KOPT-K1 (cell line): ENCODE measurements at regions not wholly inside any gene's neighbourhood (a gene's known extent, or its start where the extent isn't known, plus 50 kb on each side); places are given as distances from the start of the nearest gene placed in this dataset.

Source experiments
- H3K27ac ChIP-seq: fragments of 200-600 bp; sonication (generic); 2 replicates; pipeline ENCODE4 v1.5.1; 2016; ENCODE audit warnings: antibody characterized with exemption, mild to moderate bottlenecking, low read depth, low read length; ENCODE audit not compliant: poor library complexity, severe bottlenecking
- H3K36me3 ChIP-seq: fragments of 200-600 bp; sonication (generic); 2 replicates; pipeline ENCODE4 v1.5.1; 2017; ENCODE audit warnings: antibody characterized with exemption, mild to moderate bottlenecking, low read length, moderate library complexity; ENCODE audit not compliant: insufficient read depth
- H3K9me3 ChIP-seq: fragments of 200-600 bp; sonication (generic); 2 replicates; pipeline ENCODE4 v1.5.1; 2017; ENCODE audit warnings: antibody characterized with exemption, low read length, mild to moderate bottlenecking; ENCODE audit not compliant: insufficient read depth, poor library complexity, severe bottlenecking

- Histone ChIP-seq H3K27ac (no peak overlapping the region), H3K9me3 (no peaks in the 10 kb centered on the region), H3K36me3 (no peaks in the 10 kb centered on the region)
Observed at GRCh38 chr13:99911965-99912566, 59.5 kb downstream of the ZIC5 start.

GRCh38 chr13:99911069-99911964, 60.2 kb downstream of the ZIC5 start:
- H3K36me3 ChIP-seq, result no peaks in the 10 kb centered on the region
- H3K9me3 ChIP-seq, result no peaks in the 10 kb centered on the region
- H3K27ac ChIP-seq, result no peak overlapping the region

- H3K9me3 ChIP-seq, result no peaks in the 10 kb centered on the region
- no peak overlapping the region for H3K27ac ChIP-seq
- no peaks in the 10 kb centered on the region for H3K36me3 ChIP-seq
Observed at GRCh38 chr13:99909836-99910619, 61.5 kb downstream of the ZIC5 start.

GRCh38 chr13:99909097-99909835, 62.3 kb downstream of the ZIC5 start:
- H3K27ac ChIP-seq, result no peak overlapping the region
- no peaks in the 10 kb centered on the region for H3K36me3 ChIP-seq
- H3K9me3 ChIP-seq, result no peaks in the 10 kb centered on the region

- Histone ChIP-seq H3K27ac (no peak overlapping the region), H3K36me3 (no peaks in the 10 kb centered on the region), H3K9me3 (no peaks in the 10 kb centered on the region)
Observed at GRCh38 chr13:99908140-99908803, 63.3 kb downstream of the ZIC5 start.

- no peak overlapping the region for H3K27ac ChIP-seq
- no peaks in the 10 kb centered on the region for H3K9me3 ChIP-seq
- no peaks in the 10 kb centered on the region for H3K36me3 ChIP-seq
Observed at GRCh38 chr13:99907627-99908026, 63.9 kb downstream of the ZIC5 start.

- Histone ChIP-seq H3K9me3 (no peaks in the 10 kb centered on the region), H3K27ac (no peak overlapping the region), H3K36me3 (no peaks in the 10 kb centered on the region)
Observed at GRCh38 chr13:99907038-99907437, 64.5 kb downstream of the ZIC5 start.

GRCh38 chr13:99905814-99906213, 65.8 kb downstream of the ZIC5 start:
- no peaks in the 10 kb centered on the region for H3K36me3 ChIP-seq
- no peak overlapping the region for H3K27ac ChIP-seq
- no peaks in the 10 kb centered on the region for H3K9me3 ChIP-seq

- Histone ChIP-seq H3K9me3 (no peaks in the 10 kb centered on the region), H3K36me3 (no peaks in the 10 kb centered on the region), H3K27ac (no peak overlapping the region)
Observed at GRCh38 chr13:99905224-99905623, 66.3 kb downstream of the ZIC5 start.

GRCh38 chr13:99903140-99903539, 68.4 kb downstream of the ZIC5 start:
- Histone ChIP-seq H3K9me3 (no peaks in the 10 kb centered on the region), H3K36me3 (no peaks in the 10 kb centered on the region), H3K27ac (no peak overlapping the region)

- no peak overlapping the region for H3K27ac ChIP-seq
- no peaks in the 10 kb centered on the region for H3K36me3 ChIP-seq
- no peaks in the 10 kb centered on the region for H3K9me3 ChIP-seq
Observed at GRCh38 chr13:99902657-99903056, 68.9 kb downstream of the ZIC5 start.

GRCh38 chr13:99900960-99901359, 70.6 kb downstream of the ZIC5 start:
- no peaks in the 10 kb centered on the region for H3K9me3 ChIP-seq
- no peaks in the 10 kb centered on the region for H3K36me3 ChIP-seq
- H3K27ac ChIP-seq, result no peak overlapping the region

- Histone ChIP-seq H3K9me3 (no peaks in the 10 kb centered on the region), H3K27ac (no peak overlapping the region), H3K36me3 (no peaks in the 10 kb centered on the region)
Observed at GRCh38 chr13:99898421-99898820, 73.1 kb downstream of the ZIC5 start.

- no peaks in the 10 kb centered on the region for H3K36me3 ChIP-seq
- H3K9me3 ChIP-seq, result no peaks in the 10 kb centered on the region
Observed at GRCh38 chr13:99897076-99897440, 74.5 kb downstream of the ZIC5 start.

More at GRCh38 chr13:99897076-99897440, 74.5 kb downstream of the ZIC5 start:
- H3K27ac ChIP-seq, result no peak overlapping the region
